B cell (primary cell): ENCODE measurements at regions not wholly inside any gene's neighbourhood (a gene's known extent, or its start where the extent isn't known, plus 50 kb on each side); places are given as distances from the start of the nearest gene placed in this dataset.

ENCODE experiments used
- EZH2 ChIP-seq: IDR thresholded peaks from 2 replicates; pipeline ENCODE4 v1.6.1; 2012; ENCODE audit warnings: borderline replicate concordance, low read depth, mild to moderate bottlenecking, moderate library complexity, low read length; ENCODE audit not compliant: insufficient read depth, poor library complexity, severe bottlenecking
- TF ChIP-seq, protein P1 (sequence below): fragments of 200-600 bp; IDR thresholded peaks from one replicate; pipeline ENCODE4 v1.8.0; 2022; ENCODE audit warnings: antibody characterized with exemption, mild to moderate bottlenecking

GRCh38 chr21:32861866-32862265 lies 90.3 kb upstream of the PAXBP1 start:
- TF ChIP-seq, protein P1, sequence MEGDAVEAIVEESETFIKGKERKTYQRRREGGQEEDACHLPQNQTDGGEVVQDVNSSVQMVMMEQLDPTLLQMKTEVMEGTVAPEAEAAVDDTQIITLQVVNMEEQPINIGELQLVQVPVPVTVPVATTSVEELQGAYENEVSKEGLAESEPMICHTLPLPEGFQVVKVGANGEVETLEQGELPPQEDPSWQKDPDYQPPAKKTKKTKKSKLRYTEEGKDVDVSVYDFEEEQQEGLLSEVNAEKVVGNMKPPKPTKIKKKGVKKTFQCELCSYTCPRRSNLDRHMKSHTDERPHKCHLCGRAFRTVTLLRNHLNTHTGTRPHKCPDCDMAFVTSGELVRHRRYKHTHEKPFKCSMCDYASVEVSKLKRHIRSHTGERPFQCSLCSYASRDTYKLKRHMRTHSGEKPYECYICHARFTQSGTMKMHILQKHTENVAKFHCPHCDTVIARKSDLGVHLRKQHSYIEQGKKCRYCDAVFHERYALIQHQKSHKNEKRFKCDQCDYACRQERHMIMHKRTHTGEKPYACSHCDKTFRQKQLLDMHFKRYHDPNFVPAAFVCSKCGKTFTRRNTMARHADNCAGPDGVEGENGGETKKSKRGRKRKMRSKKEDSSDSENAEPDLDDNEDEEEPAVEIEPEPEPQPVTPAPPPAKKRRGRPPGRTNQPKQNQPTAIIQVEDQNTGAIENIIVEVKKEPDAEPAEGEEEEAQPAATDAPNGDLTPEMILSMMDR = no peak
- TF ChIP-seq EZH2 = no peak
